ENCODE measurements at regions not wholly inside any gene's neighbourhood (a gene's known extent, or its start where the extent isn't known, plus 50 kb on each side); places are given as distances from the start of the nearest gene placed in this dataset.

GRCh38 chr4:66219401-66219800 lies 549.1 kb upstream of the EPHA5 start:
- TF ChIP-seq EZH2 (IDR thresholded peaks at IDR 0.05; ENCODE audit: insufficient read depth, poor library complexity, severe bottlenecking) (no peak), EZH2phosphoT487 (IDR thresholded peaks at IDR 0.05; ENCODE audit: insufficient read depth, low read depth) (no peak)

All from GM23248 (cell line).